Calu3 (cell line): ENCODE measurements at regions not wholly inside any gene's neighbourhood (a gene's known extent, or its start where the extent isn't known, plus 50 kb on each side); places are given as distances from the start of the nearest gene placed in this dataset.

Experiments
- BruUV-seq: library from RNA; stranded (reverse); fragments of 400-500 nt; replicated peaks from 2 replicates; lab custom pipeline; 2021; lab: Mats Ljungman, UMichigan
- CTCF ChIA-PET: fragments of 300-600 bp; sonication (Branson Sonifier 250); formaldehyde crosslinking; loops from one replicate; lab custom pipeline; 2022; ENCODE audit warnings: antibody characterized with exemption; lab: Charles Lee
- DNase-seq: peaks from one replicate; pipeline ENCODE4 v3.0.0; 2022
- H3K27ac Mint-ChIP-seq: one replicate; pipeline ENCODE4 v1.8.0; 2022; ENCODE audit warnings: mixed read lengths; ENCODE audit not compliant: unreplicated experiment
- H3K27me3 Mint-ChIP-seq: one replicate; pipeline ENCODE4 v1.8.0; 2022; ENCODE audit warnings: mixed read lengths; ENCODE audit not compliant: unreplicated experiment
- H3K36me3 Mint-ChIP-seq: one replicate; pipeline ENCODE4 v1.8.0; 2022; ENCODE audit warnings: mild to moderate bottlenecking, moderate library complexity, mixed read lengths; ENCODE audit not compliant: insufficient read depth, unreplicated experiment
- H3K4me1 Mint-ChIP-seq: one replicate; pipeline ENCODE4 v1.8.0; 2022; ENCODE audit warnings: mild to moderate bottlenecking, low read depth, mixed read lengths; ENCODE audit not compliant: unreplicated experiment
- H3K4me3 Mint-ChIP-seq: one replicate; pipeline ENCODE4 v1.8.0; 2022; ENCODE audit warnings: mild to moderate bottlenecking, low read depth, moderate library complexity, mixed read lengths; ENCODE audit not compliant: unreplicated experiment
- H3K9me3 Mint-ChIP-seq: one replicate; pipeline ENCODE4 v1.8.0; 2022; ENCODE audit warnings: low read depth, mixed read lengths; ENCODE audit not compliant: unreplicated experiment
- intact Hi-C: fragments of 100-400 bp; cut with micrococcal nuclease; formaldehyde crosslinking; loops from one replicate; pipeline ENCODE4 v1.10.0; 2022; ENCODE audit not compliant: unreplicated experiment
- TF ChIP-seq, protein P1 (sequence below): fragments of 200-600 bp; IDR thresholded peaks from one replicate; pipeline ENCODE4 v1.8.0; 2022; ENCODE audit warnings: antibody characterized with exemption; ENCODE audit not compliant: unreplicated experiment

DNA sequence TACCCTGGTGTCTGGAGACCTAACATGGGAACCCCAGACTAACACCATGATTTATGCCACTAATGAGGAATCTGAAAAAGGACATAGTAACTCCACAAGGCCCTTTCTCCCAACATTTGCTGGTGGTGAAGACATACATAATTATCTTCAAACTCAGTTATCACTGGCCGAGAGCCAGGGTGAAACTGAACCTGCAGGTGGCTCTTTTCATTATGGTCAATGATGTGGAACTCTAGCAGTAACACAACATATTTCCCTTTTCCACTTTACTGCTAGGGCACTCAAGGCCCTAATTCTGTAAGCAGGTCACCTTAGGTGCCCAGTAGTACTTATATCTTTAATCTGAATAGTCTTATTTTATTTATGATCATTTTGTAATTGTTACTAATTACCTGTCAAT, 326.4 kb upstream of the SATB1 start:
- Mint-ChIP-seq H3K4me3 (no peak overlapping the region), H3K27me3 (no peaks in the 10 kb centered on the region), H3K36me3 (no peaks in the 10 kb centered on the region), H3K9me3 (no peaks in the 10 kb centered on the region), H3K4me1 (no peaks in the 10 kb centered on the region), H3K27ac (no peak overlapping the region)
- TF ChIP-seq, protein P1, sequence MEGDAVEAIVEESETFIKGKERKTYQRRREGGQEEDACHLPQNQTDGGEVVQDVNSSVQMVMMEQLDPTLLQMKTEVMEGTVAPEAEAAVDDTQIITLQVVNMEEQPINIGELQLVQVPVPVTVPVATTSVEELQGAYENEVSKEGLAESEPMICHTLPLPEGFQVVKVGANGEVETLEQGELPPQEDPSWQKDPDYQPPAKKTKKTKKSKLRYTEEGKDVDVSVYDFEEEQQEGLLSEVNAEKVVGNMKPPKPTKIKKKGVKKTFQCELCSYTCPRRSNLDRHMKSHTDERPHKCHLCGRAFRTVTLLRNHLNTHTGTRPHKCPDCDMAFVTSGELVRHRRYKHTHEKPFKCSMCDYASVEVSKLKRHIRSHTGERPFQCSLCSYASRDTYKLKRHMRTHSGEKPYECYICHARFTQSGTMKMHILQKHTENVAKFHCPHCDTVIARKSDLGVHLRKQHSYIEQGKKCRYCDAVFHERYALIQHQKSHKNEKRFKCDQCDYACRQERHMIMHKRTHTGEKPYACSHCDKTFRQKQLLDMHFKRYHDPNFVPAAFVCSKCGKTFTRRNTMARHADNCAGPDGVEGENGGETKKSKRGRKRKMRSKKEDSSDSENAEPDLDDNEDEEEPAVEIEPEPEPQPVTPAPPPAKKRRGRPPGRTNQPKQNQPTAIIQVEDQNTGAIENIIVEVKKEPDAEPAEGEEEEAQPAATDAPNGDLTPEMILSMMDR, result no peak
- BruUV-seq, result no TSS peak
- intact Hi-C loops, result loop anchor here (10.0 kb wide), 1 partner anchor 327 kb away; the partner anchor contains the start of gene SATB1
- DNase-seq, result no peak
- CTCF ChIA-PET, result no interaction called here

DNA sequence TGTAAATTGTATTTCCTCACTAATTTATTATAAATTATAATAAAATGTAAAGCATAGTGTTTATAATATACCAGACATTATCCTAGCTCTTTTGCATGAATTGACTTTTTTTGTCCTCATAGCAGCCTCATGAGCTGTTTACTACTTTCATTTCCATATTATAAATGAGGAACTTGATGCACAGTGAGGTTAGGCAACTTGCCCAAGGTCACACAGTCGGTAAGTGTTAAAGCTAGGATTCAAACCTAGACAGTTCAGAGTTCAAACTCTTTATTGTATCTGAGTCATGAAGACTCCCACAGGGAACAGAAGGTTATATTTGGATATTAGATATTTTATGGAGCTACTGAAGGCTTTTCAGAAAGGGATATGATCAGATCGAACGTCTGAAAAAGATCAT, 322.2 kb upstream of the SATB1 start:
- no peak for DNase-seq
- Mint-ChIP-seq H3K27me3 (no peaks in the 10 kb centered on the region), H3K36me3 (no peaks in the 10 kb centered on the region), H3K4me3 (no peak overlapping the region), H3K27ac (no peak overlapping the region), H3K9me3 (no peaks in the 10 kb centered on the region), H3K4me1 (no peaks in the 10 kb centered on the region)
- CTCF ChIA-PET, result no interaction called here
- no TSS peak for BruUV-seq
- intact Hi-C loops, result no loop called here
- TF ChIP-seq, protein P1, result no peak

DNA sequence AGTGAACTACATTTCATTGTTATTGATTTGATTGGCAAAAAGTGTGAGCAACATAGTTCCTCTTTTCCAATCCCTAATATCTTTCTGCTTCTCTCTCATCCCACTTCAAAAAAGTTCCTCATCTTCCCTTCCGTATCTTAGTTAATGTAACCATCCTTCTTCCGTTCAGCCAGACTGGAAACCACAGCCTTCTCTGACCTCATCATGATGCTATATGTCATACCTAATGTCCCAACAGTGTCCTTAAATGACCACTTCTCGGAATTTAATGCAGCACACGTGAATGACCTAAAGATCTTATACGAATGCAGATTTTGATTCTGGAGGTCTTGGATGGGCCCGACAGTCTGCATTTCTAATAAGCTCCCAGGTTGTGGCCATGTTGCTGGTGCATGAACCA, 320.3 kb upstream of the SATB1 start:
- no peaks in the 10 kb centered on the region for H3K4me1 Mint-ChIP-seq
- intact Hi-C loops, result no loop called here
- H3K27me3 Mint-ChIP-seq, result no peaks in the 10 kb centered on the region
- no peak overlapping the region for H3K4me3 Mint-ChIP-seq
- no peaks in the 10 kb centered on the region for H3K36me3 Mint-ChIP-seq
- no TSS peak for BruUV-seq
- DNase-seq, result no peak
- TF ChIP-seq, protein P1, result no peak
- no peaks in the 10 kb centered on the region for H3K9me3 Mint-ChIP-seq
- H3K27ac Mint-ChIP-seq, result no peak overlapping the region
- CTCF ChIA-PET, result no interaction called here

DNA sequence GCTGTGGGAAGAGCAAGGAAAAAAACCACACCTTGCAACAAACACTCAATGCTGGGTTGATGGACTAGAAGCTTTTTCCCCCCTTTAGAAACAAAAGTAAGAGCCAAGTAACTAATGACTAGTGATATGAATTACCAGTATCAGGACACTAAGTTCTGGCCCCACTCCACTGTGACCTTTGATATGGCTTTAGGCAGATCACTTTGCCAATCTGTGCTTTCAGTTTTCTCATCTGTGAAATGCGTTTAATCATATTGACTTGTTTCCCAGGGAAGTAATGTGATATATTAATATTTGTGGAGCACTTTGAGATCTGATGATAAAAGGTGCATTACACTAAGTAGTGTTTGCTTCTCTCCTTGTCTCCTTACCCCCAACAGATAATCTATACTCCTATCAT, 319.3 kb upstream of the SATB1 start:
- H3K4me1 Mint-ChIP-seq, result no peaks in the 10 kb centered on the region
- CTCF ChIA-PET, result no interaction called here
- H3K4me3 Mint-ChIP-seq, result no peak overlapping the region
- H3K27me3 Mint-ChIP-seq, result no peaks in the 10 kb centered on the region
- no peak overlapping the region for H3K27ac Mint-ChIP-seq
- no peaks in the 10 kb centered on the region for H3K36me3 Mint-ChIP-seq
- DNase-seq, result no peak
- H3K9me3 Mint-ChIP-seq, result no peaks in the 10 kb centered on the region
- BruUV-seq, result no TSS peak
- TF ChIP-seq, protein P1, result no peak
- intact Hi-C loops, result no loop called here
